K562 (cell line): ENCODE measurements at regions not wholly inside any gene's neighbourhood (a gene's known extent, or its start where the extent isn't known, plus 50 kb on each side); places are given as distances from the start of the nearest gene placed in this dataset.

Experiments used
- BCL6 ChIP-seq: fragments of 250-450 bp; sonication (Bioruptor Pico); IDR thresholded peaks from 2 replicates; pipeline ENCODE4 v1.4.0; 2020
- CBFA2T2 ChIP-seq: fragments of 450-650 bp; conservative IDR thresholded peaks from 2 replicates; pipeline ENCODE4 v1.6.1; 2017; ENCODE audit warnings: mild to moderate bottlenecking
- CEBPG ChIP-seq, 3 experiments: fragments of 200-800 bp in 1 of 3; sonication (Bioruptor generic) in 1 of 3; sonication (generic) in 1 of 3; formaldehyde crosslinking in 1 of 3; IDR thresholded peaks in 2 of 3; conservative IDR thresholded peaks in 1 of 3; 2 replicates each; pipeline versions ENCODE4 v1.6.1 to v1.8.0; 2016 to 2022; ENCODE audit warnings: missing compliant biosample characterization in 2 of 3, missing genetic modification characterization in 2 of 3, mild to moderate bottlenecking in 1 of 3, missing genetic modification reagents in 1 of 3
- HDAC2 ChIP-seq: fragments of 450-650 bp; IDR thresholded peaks from 2 replicates; pipeline ENCODE4 v1.6.1; 2016; ENCODE audit warnings: mild to moderate bottlenecking
- HMG20B ChIP-seq: fragments of 250-450 bp; sonication (Bioruptor Pico); IDR thresholded peaks from 2 replicates; pipeline ENCODE4 v1.5.0; 2021; ENCODE audit warnings: mild to moderate bottlenecking
- MTA1 ChIP-seq: fragments of 450-650 bp; IDR thresholded peaks from 2 replicates; pipeline ENCODE4 v1.6.1; 2017; ENCODE audit warnings: borderline replicate concordance
- NR2C1 ChIP-seq, 2 experiments: fragments of 450-650 bp; IDR thresholded peaks; 2 replicates each; pipeline ENCODE4 v1.6.1; 2017; ENCODE audit warnings: mild to moderate bottlenecking in 2 of 2, antibody characterized with exemption in 1 of 2, inconsistent platforms in 1 of 2, missing compliant biosample characterization in 1 of 2, missing genetic modification characterization in 1 of 2
- SIX5 ChIP-seq, 2 experiments: IDR thresholded peaks; 2 replicates each; pipeline ENCODE4 v1.6.1; 2011; ENCODE audit warnings: low read length in 2 of 2, borderline replicate concordance in 1 of 2, low read depth in 1 of 2, mild to moderate bottlenecking in 1 of 2, moderate library complexity in 1 of 2; ENCODE audit not compliant: insufficient read depth in 1 of 2
- SP2 ChIP-seq: IDR thresholded peaks from 2 replicates; pipeline ENCODE4 v1.6.1; 2011; ENCODE audit warnings: mild to moderate bottlenecking, low read depth, low read length, moderate library complexity; ENCODE audit not compliant: poor library complexity, severe bottlenecking; ENCODE audit errors: extremely low read depth
- TCF3 ChIP-seq: sonication (generic); formaldehyde crosslinking; IDR thresholded peaks from 2 replicates; pipeline ENCODE4 v1.4.0; 2020; ENCODE audit warnings: mild to moderate bottlenecking, missing genetic modification reagents
- TEAD2 ChIP-seq: fragments of 450-650 bp; IDR thresholded peaks from 2 replicates; pipeline ENCODE4 v1.6.1; 2016; ENCODE audit warnings: missing genetic modification characterization, control low read depth, missing compliant biosample characterization
- XRCC4 ChIP-seq: IDR thresholded peaks from one replicate; pipeline ENCODE4 v1.6.1; 2011; ENCODE audit not compliant: insufficient read depth, insufficient read length; ENCODE audit errors: extremely low read depth
- ZNF76 ChIP-seq: fragments of 250-450 bp; sonication (Bioruptor Pico); IDR thresholded peaks from 2 replicates; pipeline ENCODE4 v1.4.0; 2020; ENCODE audit warnings: mild to moderate bottlenecking, moderate library complexity, borderline replicate concordance
- TF ChIP-seq, protein P1 (sequence below): fragments of 250-450 bp; sonication (Bioruptor Pico); IDR thresholded peaks from 2 replicates; pipeline ENCODE4 v1.4.0; 2020; ENCODE audit warnings: mild to moderate bottlenecking, moderate library complexity
- TF ChIP-seq, protein P2 (sequence below): fragments of 250-450 bp; sonication (Bioruptor Pico); IDR thresholded peaks from 2 replicates; pipeline ENCODE4 v1.5.0; 2020; ENCODE audit warnings: mild to moderate bottlenecking, borderline replicate concordance
- TF ChIP-seq, protein P3 (sequence below): fragments of 250-450 bp; sonication (Bioruptor Pico); IDR thresholded peaks from 2 replicates; pipeline ENCODE4 v1.4.0; 2020; ENCODE audit warnings: mild to moderate bottlenecking, moderate library complexity, borderline replicate concordance
- TF ChIP-seq, protein P4 (sequence below): fragments of 250-450 bp; sonication (Bioruptor Pico); IDR thresholded peaks from 2 replicates; pipeline ENCODE4 v1.4.0; 2020; ENCODE audit warnings: mild to moderate bottlenecking, moderate library complexity

DNA sequence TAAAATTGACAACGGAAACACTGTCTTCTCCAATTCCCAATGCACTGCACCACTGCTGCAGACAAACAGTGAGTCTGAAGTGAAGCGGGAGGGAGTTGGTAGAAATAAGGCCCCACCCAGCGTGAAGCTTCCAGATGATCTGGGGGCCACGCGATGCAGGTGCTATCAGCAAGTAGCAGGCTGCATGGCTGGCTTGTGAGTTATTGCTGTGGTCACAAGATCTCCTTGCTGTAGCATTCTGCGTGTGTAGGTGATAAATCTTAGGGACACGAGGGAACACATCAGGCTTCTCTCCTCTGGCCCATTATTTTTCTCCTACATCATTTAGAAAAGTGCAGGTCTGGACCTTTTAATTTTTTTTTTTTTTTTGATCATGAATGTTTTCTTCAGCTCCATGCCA is 407.6 kb downstream of the TMEM114 start (continued):
- TF ChIP-seq CEBPG (CRISPR knock-in tag; IDR thresholded peaks at IDR 0.05) (no peak), CEBPG (tag; conservative IDR thresholded peaks at IDR 0.05 in 1 of 2, IDR thresholded peaks at IDR 0.05 in 1 of 2) (no peak), SIX5 (IDR thresholded peaks at IDR 0.05; ENCODE audit: borderline replicate concordance in 1 of 2, insufficient read depth in 1 of 2, low read depth in 1 of 2, low read length in 2 of 2) (no peak), XRCC4 (no peak), NR2C1 (IDR thresholded peaks at IDR 0.05) (no peak), NR2C1 (tag; IDR thresholded peaks at IDR 0.05) (peak; percentile 22; the same call in 1 of the 2 replicates), TEAD2 (tag) (peak; percentile 22; the same call in 1 of the 2 replicates), MTA1 (peak; percentile 90), HMG20B (CRISPR knock-in tag) (no peak), TCF3 (peak; percentile 99), HDAC2 (peak; percentile 94), ZNF76 (CRISPR knock-in tag) (no peak), BCL6 (no peak), CBFA2T2 (peak; percentile 98), SP2 (peak; percentile 13)
- TF ChIP-seq, protein P1, sequence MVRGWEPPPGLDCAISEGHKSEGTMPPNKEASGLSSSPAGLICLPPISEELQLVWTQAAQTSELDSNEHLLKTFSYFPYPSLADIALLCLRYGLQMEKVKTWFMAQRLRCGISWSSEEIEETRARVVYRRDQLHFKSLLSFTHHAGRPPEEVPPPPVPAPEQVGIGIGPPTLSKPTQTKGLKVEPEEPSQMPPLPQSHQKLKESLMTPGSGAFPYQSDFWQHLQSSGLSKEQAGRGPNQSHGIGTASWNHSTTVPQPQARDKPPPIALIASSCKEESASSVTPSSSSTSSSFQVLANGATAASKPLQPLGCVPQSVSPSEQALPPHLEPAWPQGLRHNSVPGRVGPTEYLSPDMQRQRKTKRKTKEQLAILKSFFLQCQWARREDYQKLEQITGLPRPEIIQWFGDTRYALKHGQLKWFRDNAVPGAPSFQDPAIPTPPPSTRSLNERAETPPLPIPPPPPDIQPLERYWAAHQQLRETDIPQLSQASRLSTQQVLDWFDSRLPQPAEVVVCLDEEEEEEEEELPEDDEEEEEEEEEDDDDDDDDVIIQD (CRISPR knock-in tag) = no peak
- TF ChIP-seq, protein P2, sequence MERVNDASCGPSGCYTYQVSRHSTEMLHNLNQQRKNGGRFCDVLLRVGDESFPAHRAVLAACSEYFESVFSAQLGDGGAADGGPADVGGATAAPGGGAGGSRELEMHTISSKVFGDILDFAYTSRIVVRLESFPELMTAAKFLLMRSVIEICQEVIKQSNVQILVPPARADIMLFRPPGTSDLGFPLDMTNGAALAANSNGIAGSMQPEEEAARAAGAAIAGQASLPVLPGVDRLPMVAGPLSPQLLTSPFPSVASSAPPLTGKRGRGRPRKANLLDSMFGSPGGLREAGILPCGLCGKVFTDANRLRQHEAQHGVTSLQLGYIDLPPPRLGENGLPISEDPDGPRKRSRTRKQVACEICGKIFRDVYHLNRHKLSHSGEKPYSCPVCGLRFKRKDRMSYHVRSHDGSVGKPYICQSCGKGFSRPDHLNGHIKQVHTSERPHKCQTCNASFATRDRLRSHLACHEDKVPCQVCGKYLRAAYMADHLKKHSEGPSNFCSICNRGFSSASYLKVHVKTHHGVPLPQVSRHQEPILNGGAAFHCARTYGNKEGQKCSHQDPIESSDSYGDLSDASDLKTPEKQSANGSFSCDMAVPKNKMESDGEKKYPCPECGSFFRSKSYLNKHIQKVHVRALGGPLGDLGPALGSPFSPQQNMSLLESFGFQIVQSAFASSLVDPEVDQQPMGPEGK (CRISPR knock-in tag) = peak; percentile 76; the same call in 1 of the 2 replicates
- TF ChIP-seq, protein P3, sequence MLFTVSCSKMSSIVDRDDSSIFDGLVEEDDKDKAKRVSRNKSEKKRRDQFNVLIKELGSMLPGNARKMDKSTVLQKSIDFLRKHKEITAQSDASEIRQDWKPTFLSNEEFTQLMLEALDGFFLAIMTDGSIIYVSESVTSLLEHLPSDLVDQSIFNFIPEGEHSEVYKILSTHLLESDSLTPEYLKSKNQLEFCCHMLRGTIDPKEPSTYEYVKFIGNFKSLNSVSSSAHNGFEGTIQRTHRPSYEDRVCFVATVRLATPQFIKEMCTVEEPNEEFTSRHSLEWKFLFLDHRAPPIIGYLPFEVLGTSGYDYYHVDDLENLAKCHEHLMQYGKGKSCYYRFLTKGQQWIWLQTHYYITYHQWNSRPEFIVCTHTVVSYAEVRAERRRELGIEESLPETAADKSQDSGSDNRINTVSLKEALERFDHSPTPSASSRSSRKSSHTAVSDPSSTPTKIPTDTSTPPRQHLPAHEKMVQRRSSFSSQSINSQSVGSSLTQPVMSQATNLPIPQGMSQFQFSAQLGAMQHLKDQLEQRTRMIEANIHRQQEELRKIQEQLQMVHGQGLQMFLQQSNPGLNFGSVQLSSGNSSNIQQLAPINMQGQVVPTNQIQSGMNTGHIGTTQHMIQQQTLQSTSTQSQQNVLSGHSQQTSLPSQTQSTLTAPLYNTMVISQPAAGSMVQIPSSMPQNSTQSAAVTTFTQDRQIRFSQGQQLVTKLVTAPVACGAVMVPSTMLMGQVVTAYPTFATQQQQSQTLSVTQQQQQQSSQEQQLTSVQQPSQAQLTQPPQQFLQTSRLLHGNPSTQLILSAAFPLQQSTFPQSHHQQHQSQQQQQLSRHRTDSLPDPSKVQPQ (CRISPR knock-in tag) = no peak
- TF ChIP-seq, protein P4, sequence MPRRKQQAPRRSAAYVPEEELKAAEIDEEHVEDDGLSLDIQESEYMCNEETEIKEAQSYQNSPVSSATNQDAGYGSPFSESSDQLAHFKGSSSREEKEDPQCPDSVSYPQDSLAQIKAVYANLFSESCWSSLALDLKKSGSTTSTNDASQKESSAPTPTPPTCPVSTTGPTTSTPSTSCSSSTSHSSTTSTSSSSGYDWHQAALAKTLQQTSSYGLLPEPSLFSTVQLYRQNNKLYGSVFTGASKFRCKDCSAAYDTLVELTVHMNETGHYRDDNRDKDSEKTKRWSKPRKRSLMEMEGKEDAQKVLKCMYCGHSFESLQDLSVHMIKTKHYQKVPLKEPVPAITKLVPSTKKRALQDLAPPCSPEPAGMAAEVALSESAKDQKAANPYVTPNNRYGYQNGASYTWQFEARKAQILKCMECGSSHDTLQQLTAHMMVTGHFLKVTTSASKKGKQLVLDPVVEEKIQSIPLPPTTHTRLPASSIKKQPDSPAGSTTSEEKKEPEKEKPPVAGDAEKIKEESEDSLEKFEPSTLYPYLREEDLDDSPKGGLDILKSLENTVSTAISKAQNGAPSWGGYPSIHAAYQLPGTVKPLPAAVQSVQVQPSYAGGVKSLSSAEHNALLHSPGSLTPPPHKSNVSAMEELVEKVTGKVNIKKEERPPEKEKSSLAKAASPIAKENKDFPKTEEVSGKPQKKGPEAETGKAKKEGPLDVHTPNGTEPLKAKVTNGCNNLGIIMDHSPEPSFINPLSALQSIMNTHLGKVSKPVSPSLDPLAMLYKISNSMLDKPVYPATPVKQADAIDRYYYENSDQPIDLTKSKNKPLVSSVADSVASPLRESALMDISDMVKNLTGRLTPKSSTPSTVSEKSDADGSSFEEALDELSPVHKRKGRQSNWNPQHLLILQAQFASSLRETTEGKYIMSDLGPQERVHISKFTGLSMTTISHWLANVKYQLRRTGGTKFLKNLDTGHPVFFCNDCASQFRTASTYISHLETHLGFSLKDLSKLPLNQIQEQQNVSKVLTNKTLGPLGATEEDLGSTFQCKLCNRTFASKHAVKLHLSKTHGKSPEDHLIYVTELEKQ (CRISPR knock-in tag) = no peak
